HG03565 (cell line): ENCODE measurements at regions not wholly inside any gene's neighbourhood (a gene's known extent, or its start where the extent isn't known, plus 50 kb on each side); places are given as distances from the start of the nearest gene placed in this dataset.
"Not testable (repeated sequence)": the region's sequence is repeated elsewhere in the genome, so short reads cannot be mapped to it uniquely, and the experiment has no call there.

ENCODE experiments used
- ATAC-seq: cut with Tn5 transposase; IDR thresholded peaks from one replicate; pipeline ENCODE4 v1.9.1; 2021; ENCODE audit warnings: mild to moderate bottlenecking, moderate library complexity; ENCODE audit not compliant: unreplicated experiment

DNA sequence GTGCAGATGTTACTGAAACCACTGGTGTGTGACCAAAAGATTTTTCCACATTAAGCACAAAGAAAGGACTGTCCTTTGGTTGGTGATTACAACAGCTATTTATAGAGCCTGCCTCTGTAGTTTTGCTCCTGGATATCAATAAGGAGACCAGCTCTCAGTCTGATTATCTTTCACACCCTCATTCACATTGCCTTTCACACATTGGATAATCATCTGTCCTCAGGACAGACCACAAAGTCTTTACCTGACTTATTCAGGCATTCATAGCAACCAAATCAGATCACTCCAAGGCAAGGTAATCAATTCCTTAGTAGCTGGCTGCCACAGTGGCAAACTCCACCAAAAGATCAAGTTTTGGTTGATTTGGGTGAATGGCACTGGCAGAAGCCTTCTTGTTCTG lies 59.6 kb upstream of the CPSF6 start:
- ATAC-seq: no peak

GRCh38 chr12:69187572-69187971 lies 51.8 kb upstream of the CPSF6 start:
- not testable (repeated sequence) for ATAC-seq

- ATAC-seq: no peak
Measured at GRCh38 chr12:69189378-69189978, 49.9 kb upstream of the CPSF6 start.
